ENCODE measurements at regions not wholly inside any gene's neighbourhood (a gene's known extent, or its start where the extent isn't known, plus 50 kb on each side); places are given as distances from the start of the nearest gene placed in this dataset.

GRCh38 chr5:88377705-88378656 is 109.3 kb upstream of the TMEM161B start:
- TF ChIP-seq CTCF (IDR thresholded peaks at IDR 0.05), result no peak
- no peak for TF ChIP-seq EP300 (IDR thresholded peaks at IDR 0.05)
- no peak for TF ChIP-seq POLR2A (IDR thresholded peaks at IDR 0.05)
